Smooth muscle cell (in vitro differentiated cells): ENCODE measurements at regions not wholly inside any gene's neighbourhood (a gene's known extent, or its start where the extent isn't known, plus 50 kb on each side); places are given as distances from the start of the nearest gene placed in this dataset.

Experiments used
- DNase-seq: peaks from one replicate; lab custom pipeline; 2025; ENCODE audit not compliant: unreplicated experiment; lab: John Stamatoyannopoulos, UW
- H2AFZ ChIP-seq: fragments of 200-600 bp; sonication (generic); 2 replicates; pipeline ENCODE4 v1.6.0; 2016; ENCODE audit warnings: antibody characterized with exemption, low read depth, mild to moderate bottlenecking
- H3F3A ChIP-seq: fragments of 200-600 bp; sonication (generic); 2 replicates; pipeline ENCODE4 v1.6.0; 2017; ENCODE audit warnings: antibody characterized with exemption, low read depth
- H3K27ac ChIP-seq: fragments of 200-600 bp; sonication (generic); 2 replicates; pipeline ENCODE4 v1.5.1; 2016; ENCODE audit warnings: low read depth, mild to moderate bottlenecking
- H3K27me3 ChIP-seq: fragments of 200-600 bp; sonication (generic); 2 replicates; pipeline ENCODE4 v1.6.1; 2016; ENCODE audit warnings: low read depth, mild to moderate bottlenecking
- H3K36me3 ChIP-seq: fragments of 200-600 bp; sonication (generic); 2 replicates; pipeline ENCODE4 v1.5.1; 2016; ENCODE audit warnings: low read depth
- H3K4me1 ChIP-seq: fragments of 200-600 bp; sonication (generic); 2 replicates; pipeline ENCODE4 v1.5.1; 2016; ENCODE audit warnings: low read depth
- H3K4me2 ChIP-seq: fragments of 200-600 bp; sonication (generic); 2 replicates; pipeline ENCODE4 v1.6.0; 2016; ENCODE audit warnings: mild to moderate bottlenecking
- H3K4me3 ChIP-seq: fragments of 200-600 bp; sonication (generic); 2 replicates; pipeline ENCODE4 v1.5.1; 2016; ENCODE audit warnings: mild to moderate bottlenecking
- H3K79me2 ChIP-seq: fragments of 200-600 bp; sonication (generic); 2 replicates; pipeline ENCODE4 v1.6.0; 2016; ENCODE audit warnings: low read depth, mild to moderate bottlenecking
- H3K9ac ChIP-seq: fragments of 200-600 bp; sonication (generic); 2 replicates; pipeline ENCODE4 v1.6.0; 2016; ENCODE audit warnings: low read depth
- H3K9me3 ChIP-seq: fragments of 200-600 bp; sonication (generic); replicated peaks from 2 replicates; pipeline ENCODE4 v1.5.1; 2016; ENCODE audit warnings: low read depth
- H4K20me1 ChIP-seq: fragments of 200-600 bp; sonication (generic); 2 replicates; pipeline ENCODE4 v1.6.0; 2016; ENCODE audit warnings: low read depth
- CTCF ChIP-seq: fragments of 200-600 bp; sonication (generic); IDR thresholded peaks from 2 replicates; pipeline ENCODE4 v1.5.1; 2017; ENCODE audit warnings: borderline replicate concordance, mild to moderate bottlenecking, antibody characterized with exemption; ENCODE audit not compliant: insufficient read depth, poor library complexity, severe bottlenecking
- WGBS: methylation state at CpG from one replicate; pipeline ENCODE4 v1.1.7; 2016; ENCODE audit warnings: low lambda C conversion rate; 5-methylcytosine and 5-hydroxymethylcytosine counted together

GRCh38 chr1:70627910-70628309, 216.8 kb downstream of the CTH start:
- Histone ChIP-seq H3K27ac (no peak overlapping the region), H2AFZ (no peak overlapping the region), H3K79me2 (no peaks in the 10 kb centered on the region), H4K20me1 (no peaks in the 10 kb centered on the region), H3K27me3 (no peaks in the 10 kb centered on the region), H3K4me3 (no peak overlapping the region), H3K9ac (no peak overlapping the region), H3K4me1 (no peaks in the 10 kb centered on the region), H3F3A (no peaks in the 10 kb centered on the region), H3K36me3 (no peaks in the 10 kb centered on the region), H3K9me3 (no peaks in the 10 kb centered on the region), H3K4me2 (no peak overlapping the region)
- DNase-seq = no peak
- no peak for TF ChIP-seq CTCF
- 61% methylated on average over 4 of the region's 4 CpGs for WGBS

- no peaks in the 10 kb centered on the region for H3K36me3 ChIP-seq
- H3K4me2 ChIP-seq = no peak overlapping the region
- H2AFZ ChIP-seq = no peak overlapping the region
- no peak overlapping the region for H3K4me3 ChIP-seq
- no peaks in the 10 kb centered on the region for H3F3A ChIP-seq
- H4K20me1 ChIP-seq = no peaks in the 10 kb centered on the region
- no peak overlapping the region for H3K27ac ChIP-seq
- no peaks in the 10 kb centered on the region for H3K79me2 ChIP-seq
- no peaks in the 10 kb centered on the region for H3K4me1 ChIP-seq
- no peaks in the 10 kb centered on the region for H3K27me3 ChIP-seq
- 79% methylated on average over 5 of the region's 5 CpGs for WGBS
- TF ChIP-seq CTCF = no peak
- no peak for DNase-seq
- no peaks in the 10 kb centered on the region for H3K9me3 ChIP-seq
- H3K9ac ChIP-seq = no peak overlapping the region
These were observed 217.9 kb downstream of the CTH start for GRCh38 chr1:70628973-70629372.

GRCh38 chr1:70633004-70633403, 221.9 kb downstream of the CTH start:
- 65% methylated on average over 1 of the region's 1 CpG for WGBS

More at GRCh38 chr1:70633004-70633403, 221.9 kb downstream of the CTH start:
- Histone ChIP-seq H3K36me3 (no peaks in the 10 kb centered on the region), H3K27me3 (peaks cover 9% of the 10 kb centered on the region), H3F3A (no peaks in the 10 kb centered on the region), H3K4me2 (no peak overlapping the region), H3K27ac (no peak overlapping the region), H3K4me1 (no peaks in the 10 kb centered on the region), H3K9ac (no peak overlapping the region), H3K9me3 (no peaks in the 10 kb centered on the region), H3K79me2 (no peaks in the 10 kb centered on the region), H2AFZ (no peak overlapping the region), H4K20me1 (no peaks in the 10 kb centered on the region), H3K4me3 (no peak overlapping the region)
- TF ChIP-seq CTCF = no peak
- no peak for DNase-seq
